ENCODE measurements at regions not wholly inside any gene's neighbourhood (a gene's known extent, or its start where the extent isn't known, plus 50 kb on each side); places are given as distances from the start of the nearest gene placed in this dataset.
"Not testable (repeated sequence)": the region's sequence is repeated elsewhere in the genome, so short reads cannot be mapped to it uniquely, and the experiment has no call there.

- DNase-seq, result no peak
Measured at GRCh38 chr4:55028196-55028595, 97.2 kb downstream of the KDR start.

- no peak for DNase-seq
Measured at GRCh38 chr4:55027596-55027995, 97.8 kb downstream of the KDR start.

- DNase-seq, result not testable (repeated sequence)
Measured at GRCh38 chr4:55025456-55025855, 99.9 kb downstream of the KDR start.

- no peak for DNase-seq
Measured at GRCh38 chr4:55023030-55023429, 102.4 kb downstream of the KDR start.

- no peak for DNase-seq
Measured at GRCh38 chr4:55021214-55021613, 104.2 kb downstream of the KDR start.

GRCh38 chr4:55020131-55020530, 105.3 kb downstream of the KDR start:
- no peak for DNase-seq

GRCh38 chr4:55018978-55019377, 106.4 kb downstream of the KDR start:
- no peak for DNase-seq

GRCh38 chr4:55018521-55018920, 106.9 kb downstream of the KDR start:
- no peak for DNase-seq

- no peak for DNase-seq
Measured at GRCh38 chr4:55017406-55017805, 108.0 kb downstream of the KDR start.

GRCh38 chr4:55016131-55016530, 109.3 kb downstream of the KDR start:
- no peak for DNase-seq

GRCh38 chr4:55014876-55015275, 110.5 kb downstream of the KDR start:
- no peak for DNase-seq

GRCh38 chr4:55013431-55013955, 111.9 kb downstream of the KDR start:
- no peak for DNase-seq

- no peak for DNase-seq
Measured at GRCh38 chr4:55012363-55013230, 112.8 kb downstream of the KDR start.

- no peak for DNase-seq
Measured at GRCh38 chr4:55011761-55012160, 113.6 kb downstream of the KDR start.

- no peak for DNase-seq
Measured at GRCh38 chr4:55010550-55010949, 114.8 kb downstream of the KDR start.

GRCh38 chr4:55008166-55009056, 117.0 kb downstream of the KDR start:
- peak; percentile 18 for DNase-seq

- DNase-seq, result no peak
Measured at GRCh38 chr4:55005910-55006309, 119.5 kb downstream of the KDR start.

- no peak for DNase-seq
Measured at GRCh38 chr4:55004831-55005230, 120.6 kb downstream of the KDR start.

- no peak for DNase-seq
Measured at GRCh38 chr4:55002431-55002830, 123.0 kb downstream of the KDR start.

GRCh38 chr4:55001538-55001937, 123.9 kb downstream of the KDR start:
- no peak for DNase-seq

GRCh38 chr4:54999003-54999402, 126.4 kb downstream of the KDR start:
- no peak for DNase-seq

GRCh38 chr4:54993473-54994026, 131.8 kb downstream of the KDR start:
- DNase-seq, result not testable (repeated sequence)

- no peak for DNase-seq
Measured at GRCh38 chr4:54992266-54992665, 133.1 kb downstream of the KDR start.
